WTC11 (cell line): ENCODE measurements at regions not wholly inside any gene's neighbourhood (a gene's known extent, or its start where the extent isn't known, plus 50 kb on each side); places are given as distances from the start of the nearest gene placed in this dataset.

Source experiments
- CTCF ChIP-seq: fragments of 200-600 bp; IDR thresholded peaks from 2 replicates; pipeline ENCODE4 v1.8.0; 2022; ENCODE audit warnings: antibody characterized with exemption
- ELF4 ChIP-seq: sonication (generic); formaldehyde crosslinking; IDR thresholded peaks from 2 replicates; pipeline ENCODE4 v1.8.1; 2022; ENCODE audit warnings: low read depth, mild to moderate bottlenecking, moderate library complexity, missing genetic modification reagents
- NR2C2 ChIP-seq: sonication (generic); formaldehyde crosslinking; IDR thresholded peaks from 2 replicates; pipeline ENCODE4 v1.8.0; 2022; ENCODE audit warnings: mild to moderate bottlenecking, missing genetic modification reagents
- NR3C1 ChIP-seq: sonication (generic); formaldehyde crosslinking; conservative IDR thresholded peaks from 2 replicates; pipeline ENCODE4 v1.8.1; 2023; ENCODE audit warnings: low read depth, mild to moderate bottlenecking, missing genetic modification reagents
- SP1 ChIP-seq: sonication (generic); formaldehyde crosslinking; conservative IDR thresholded peaks from 2 replicates; pipeline ENCODE4 v1.8.1; 2022; ENCODE audit warnings: missing genetic modification reagents
- TEAD1 ChIP-seq: sonication (generic); formaldehyde crosslinking; IDR thresholded peaks from 2 replicates; pipeline ENCODE4 v1.8.0; 2022; ENCODE audit warnings: mild to moderate bottlenecking, missing genetic modification reagents
- TEAD4 ChIP-seq: sonication (generic); formaldehyde crosslinking; IDR thresholded peaks from 2 replicates; pipeline ENCODE4 v1.8.0; 2022; ENCODE audit warnings: mild to moderate bottlenecking, missing genetic modification reagents
- TP53 ChIP-seq: sonication (generic); formaldehyde crosslinking; IDR thresholded peaks from 2 replicates; pipeline ENCODE4 v1.8.1; 2023; ENCODE audit warnings: mild to moderate bottlenecking, missing genetic modification reagents
- USF1 ChIP-seq: sonication (generic); formaldehyde crosslinking; IDR thresholded peaks from 2 replicates; pipeline ENCODE4 v1.8.0; 2022; ENCODE audit warnings: mild to moderate bottlenecking, missing genetic modification reagents
- ZNF263 ChIP-seq: sonication (generic); formaldehyde crosslinking; IDR thresholded peaks from 2 replicates; pipeline ENCODE4 v1.8.1; 2022; ENCODE audit warnings: low read depth, mild to moderate bottlenecking, moderate library complexity, missing genetic modification reagents
- TF ChIP-seq, protein P1 (sequence below): sonication (generic); formaldehyde crosslinking; IDR thresholded peaks from 2 replicates; pipeline ENCODE4 v1.8.1; 2023; ENCODE audit warnings: mild to moderate bottlenecking, missing genetic modification reagents, moderate library complexity
- TF ChIP-seq, protein P2 (sequence below): sonication (generic); formaldehyde crosslinking; IDR thresholded peaks from 2 replicates; pipeline ENCODE4 v1.8.1; 2023; ENCODE audit warnings: mild to moderate bottlenecking, missing genetic modification reagents
- TF ChIP-seq, protein P3 (sequence below): sonication (generic); formaldehyde crosslinking; IDR thresholded peaks from 2 replicates; pipeline ENCODE4 v1.8.1; 2022; ENCODE audit warnings: missing genetic modification reagents, borderline replicate concordance

DNA sequence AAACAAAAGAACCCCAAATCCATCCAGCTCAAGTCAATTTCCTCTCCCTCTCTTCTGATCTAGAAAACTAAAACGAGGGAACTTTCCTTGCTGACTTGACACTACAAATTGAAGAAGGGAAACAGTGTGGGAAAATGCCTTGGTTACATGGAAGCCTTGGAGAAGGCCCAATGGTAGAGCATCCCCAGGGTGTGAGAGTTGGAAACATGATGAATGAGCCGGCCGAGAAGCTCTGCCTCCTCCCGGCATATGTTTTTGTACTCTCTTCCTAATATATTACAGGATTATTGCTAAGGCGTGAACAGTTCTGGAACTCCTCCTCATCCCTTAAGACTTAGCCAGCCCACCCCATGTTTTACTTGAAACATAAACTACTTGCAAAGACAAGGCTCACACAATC, 618.2 kb upstream of the MGMT start:
- TF ChIP-seq TEAD4 (CRISPR knock-in tag) (no peak), CTCF (no peak), TEAD1 (no peak), TP53 (CRISPR knock-in tag) (no peak), SP1 (CRISPR knock-in tag) (no peak), NR3C1 (CRISPR knock-in tag) (no peak), USF1 (CRISPR knock-in tag) (no peak), ELF4 (CRISPR knock-in tag) (no peak), NR2C2 (CRISPR knock-in tag) (no peak), ZNF263 (no peak)
- TF ChIP-seq, protein P1, sequence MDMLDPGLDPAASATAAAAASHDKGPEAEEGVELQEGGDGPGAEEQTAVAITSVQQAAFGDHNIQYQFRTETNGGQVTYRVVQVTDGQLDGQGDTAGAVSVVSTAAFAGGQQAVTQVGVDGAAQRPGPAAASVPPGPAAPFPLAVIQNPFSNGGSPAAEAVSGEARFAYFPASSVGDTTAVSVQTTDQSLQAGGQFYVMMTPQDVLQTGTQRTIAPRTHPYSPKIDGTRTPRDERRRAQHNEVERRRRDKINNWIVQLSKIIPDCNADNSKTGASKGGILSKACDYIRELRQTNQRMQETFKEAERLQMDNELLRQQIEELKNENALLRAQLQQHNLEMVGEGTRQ (CRISPR knock-in tag): no peak
- TF ChIP-seq, protein P2, sequence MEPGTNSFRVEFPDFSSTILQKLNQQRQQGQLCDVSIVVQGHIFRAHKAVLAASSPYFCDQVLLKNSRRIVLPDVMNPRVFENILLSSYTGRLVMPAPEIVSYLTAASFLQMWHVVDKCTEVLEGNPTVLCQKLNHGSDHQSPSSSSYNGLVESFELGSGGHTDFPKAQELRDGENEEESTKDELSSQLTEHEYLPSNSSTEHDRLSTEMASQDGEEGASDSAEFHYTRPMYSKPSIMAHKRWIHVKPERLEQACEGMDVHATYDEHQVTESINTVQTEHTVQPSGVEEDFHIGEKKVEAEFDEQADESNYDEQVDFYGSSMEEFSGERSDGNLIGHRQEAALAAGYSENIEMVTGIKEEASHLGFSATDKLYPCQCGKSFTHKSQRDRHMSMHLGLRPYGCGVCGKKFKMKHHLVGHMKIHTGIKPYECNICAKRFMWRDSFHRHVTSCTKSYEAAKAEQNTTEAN: no peak
- TF ChIP-seq, protein P3, sequence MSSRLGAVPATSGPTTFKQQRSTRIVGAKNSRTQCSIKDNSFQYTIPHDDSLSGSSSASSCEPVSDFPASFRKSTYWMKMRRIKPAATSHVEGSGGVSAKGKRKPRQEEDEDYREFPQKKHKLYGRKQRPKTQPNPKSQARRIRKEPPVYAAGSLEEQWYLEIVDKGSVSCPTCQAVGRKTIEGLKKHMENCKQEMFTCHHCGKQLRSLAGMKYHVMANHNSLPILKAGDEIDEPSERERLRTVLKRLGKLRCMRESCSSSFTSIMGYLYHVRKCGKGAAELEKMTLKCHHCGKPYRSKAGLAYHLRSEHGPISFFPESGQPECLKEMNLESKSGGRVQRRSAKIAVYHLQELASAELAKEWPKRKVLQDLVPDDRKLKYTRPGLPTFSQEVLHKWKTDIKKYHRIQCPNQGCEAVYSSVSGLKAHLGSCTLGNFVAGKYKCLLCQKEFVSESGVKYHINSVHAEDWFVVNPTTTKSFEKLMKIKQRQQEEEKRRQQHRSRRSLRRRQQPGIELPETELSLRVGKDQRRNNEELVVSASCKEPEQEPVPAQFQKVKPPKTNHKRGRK (CRISPR knock-in tag): no peak
